Osteoblast (primary cell): ENCODE measurements at regions not wholly inside any gene's neighbourhood (a gene's known extent, or its start where the extent isn't known, plus 50 kb on each side); places are given as distances from the start of the nearest gene placed in this dataset.

Source experiments
- DNase-seq: peaks from one replicate; pipeline ENCODE4 v3.0.0; 2011; ENCODE audit warnings: low spot score, mixed read lengths; ENCODE audit not compliant: insufficient read length; ENCODE audit errors: missing footprints
- H2AFZ ChIP-seq: 2 replicates; pipeline ENCODE4 v1.6.0; 2011; ENCODE audit warnings: mild to moderate bottlenecking, low read length
- H3K27ac ChIP-seq: 2 replicates; pipeline ENCODE4 v1.5.1; 2011; ENCODE audit warnings: mild to moderate bottlenecking, low read depth, low read length, moderate library complexity
- H3K27me3 ChIP-seq: 2 replicates; pipeline ENCODE4 v1.6.0; 2012; ENCODE audit warnings: mild to moderate bottlenecking, control low read depth, inconsistent platforms, low read length, moderate library complexity; ENCODE audit not compliant: insufficient read depth
- H3K36me3 ChIP-seq: 2 replicates; pipeline ENCODE4 v1.5.1; 2011; ENCODE audit warnings: mild to moderate bottlenecking, low read length, control low read depth, moderate library complexity; ENCODE audit not compliant: insufficient read depth
- H3K4me1 ChIP-seq: 2 replicates; pipeline ENCODE4 v1.5.1; 2011; ENCODE audit warnings: mild to moderate bottlenecking, low read length, control low read depth, moderate library complexity; ENCODE audit not compliant: insufficient read depth
- H3K4me2 ChIP-seq: 2 replicates; pipeline ENCODE4 v1.6.0; 2011; ENCODE audit warnings: mild to moderate bottlenecking, low read length; ENCODE audit not compliant: insufficient read depth
- H3K4me3 ChIP-seq: fragments of 200-600 bp; sonication (generic); 3 replicates; pipeline ENCODE4 v1.5.1; 2012; ENCODE audit warnings: mild to moderate bottlenecking, low read length, inconsistent platforms; ENCODE audit not compliant: insufficient read depth
- H3K79me2 ChIP-seq: 2 replicates; pipeline ENCODE4 v1.6.0; 2012; ENCODE audit warnings: mild to moderate bottlenecking, low read length, control low read depth, inconsistent platforms; ENCODE audit not compliant: insufficient read depth
- H3K9me3 ChIP-seq: 2 replicates; pipeline ENCODE4 v1.5.1; 2011; ENCODE audit warnings: low read depth, low read length, control low read depth
- H4K20me1 ChIP-seq: 2 replicates; pipeline ENCODE4 v1.6.0; 2012; ENCODE audit warnings: mild to moderate bottlenecking, low read length, control low read depth; ENCODE audit not compliant: insufficient read depth
- TF ChIP-seq, protein P1 (sequence below): IDR thresholded peaks from 2 replicates; pipeline ENCODE4 v1.5.1; 2011; ENCODE audit warnings: mild to moderate bottlenecking, low read depth, low read length, moderate library complexity; ENCODE audit errors: extremely low read depth

DNA sequence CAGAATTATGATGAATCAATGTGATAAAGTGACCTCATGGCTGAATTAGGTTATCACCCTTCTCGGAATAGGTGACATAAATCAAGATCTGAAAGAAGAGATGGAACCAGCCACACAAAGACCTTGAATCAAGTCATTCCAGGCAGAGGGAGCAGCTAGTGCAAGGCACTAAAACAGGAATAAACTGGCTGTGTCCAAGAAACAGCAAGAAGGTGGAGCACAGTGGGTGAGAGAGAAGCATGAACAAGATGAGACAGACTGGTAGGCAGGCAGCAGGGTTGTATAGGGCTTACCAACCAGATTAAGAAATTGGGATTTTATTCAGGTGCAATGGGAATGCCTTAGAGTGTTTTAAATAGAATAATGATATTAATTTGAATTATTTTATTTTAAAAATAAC, 470.3 kb downstream of the PCDH20 start:
- Histone ChIP-seq H3K4me3 (no peak overlapping the region), H3K4me1 (no peaks in the 10 kb centered on the region), H4K20me1 (no peaks in the 10 kb centered on the region), H3K27ac (no peak overlapping the region), H2AFZ (no peak overlapping the region), H3K9me3 (peaks cover 2% of the 10 kb centered on the region), H3K27me3 (no peaks in the 10 kb centered on the region), H3K4me2 (no peak overlapping the region), H3K79me2 (no peaks in the 10 kb centered on the region), H3K36me3 (no peaks in the 10 kb centered on the region)
- TF ChIP-seq, protein P1, sequence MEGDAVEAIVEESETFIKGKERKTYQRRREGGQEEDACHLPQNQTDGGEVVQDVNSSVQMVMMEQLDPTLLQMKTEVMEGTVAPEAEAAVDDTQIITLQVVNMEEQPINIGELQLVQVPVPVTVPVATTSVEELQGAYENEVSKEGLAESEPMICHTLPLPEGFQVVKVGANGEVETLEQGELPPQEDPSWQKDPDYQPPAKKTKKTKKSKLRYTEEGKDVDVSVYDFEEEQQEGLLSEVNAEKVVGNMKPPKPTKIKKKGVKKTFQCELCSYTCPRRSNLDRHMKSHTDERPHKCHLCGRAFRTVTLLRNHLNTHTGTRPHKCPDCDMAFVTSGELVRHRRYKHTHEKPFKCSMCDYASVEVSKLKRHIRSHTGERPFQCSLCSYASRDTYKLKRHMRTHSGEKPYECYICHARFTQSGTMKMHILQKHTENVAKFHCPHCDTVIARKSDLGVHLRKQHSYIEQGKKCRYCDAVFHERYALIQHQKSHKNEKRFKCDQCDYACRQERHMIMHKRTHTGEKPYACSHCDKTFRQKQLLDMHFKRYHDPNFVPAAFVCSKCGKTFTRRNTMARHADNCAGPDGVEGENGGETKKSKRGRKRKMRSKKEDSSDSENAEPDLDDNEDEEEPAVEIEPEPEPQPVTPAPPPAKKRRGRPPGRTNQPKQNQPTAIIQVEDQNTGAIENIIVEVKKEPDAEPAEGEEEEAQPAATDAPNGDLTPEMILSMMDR: no peak
- no peak for DNase-seq

DNA sequence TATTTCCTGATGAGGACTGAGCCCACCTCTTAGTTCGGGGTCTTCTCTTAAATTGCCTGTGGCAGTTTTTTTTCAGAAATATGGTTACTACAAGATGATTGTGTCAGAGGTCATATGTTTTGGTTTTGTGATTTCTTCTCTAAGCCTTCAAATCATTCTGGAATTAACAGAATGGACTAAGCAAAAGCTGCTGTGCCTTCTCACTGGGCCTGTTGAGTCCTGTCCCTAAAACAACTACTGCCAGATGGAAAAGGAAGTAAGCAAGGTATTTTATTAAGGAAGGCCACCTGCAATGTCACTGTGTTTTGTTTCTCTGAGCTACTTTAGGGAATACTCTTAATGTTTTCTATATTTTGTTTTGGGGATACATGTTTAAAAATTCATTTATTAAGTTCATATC, 470.8 kb downstream of the PCDH20 start:
- Histone ChIP-seq H4K20me1 (no peaks in the 10 kb centered on the region), H3K9me3 (peaks cover 2% of the 10 kb centered on the region), H3K27ac (no peak overlapping the region), H2AFZ (no peak overlapping the region), H3K79me2 (no peaks in the 10 kb centered on the region), H3K27me3 (no peaks in the 10 kb centered on the region), H3K36me3 (no peaks in the 10 kb centered on the region), H3K4me1 (no peaks in the 10 kb centered on the region), H3K4me2 (no peak overlapping the region), H3K4me3 (no peak overlapping the region)
- TF ChIP-seq, protein P1: no peak
- no peak for DNase-seq

DNA sequence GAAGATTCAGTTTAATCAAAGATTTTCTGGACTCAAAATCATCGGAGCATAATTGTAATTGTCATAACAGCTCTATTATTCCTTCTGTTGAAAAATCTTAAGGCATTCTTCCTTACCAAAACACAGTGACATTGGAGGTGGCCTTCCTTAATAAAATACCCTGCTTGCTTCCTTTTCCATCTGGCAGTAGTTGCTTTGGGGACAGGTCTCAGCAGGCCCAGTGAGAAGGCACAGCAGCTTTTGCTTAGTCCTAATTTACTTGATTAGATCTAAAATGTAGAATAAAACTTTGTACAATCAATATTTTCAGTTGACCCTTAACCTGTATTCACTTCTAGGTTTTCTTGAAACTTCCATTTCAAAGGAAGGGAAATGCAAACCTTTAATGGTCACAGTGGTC, 471.6 kb downstream of the PCDH20 start:
- Histone ChIP-seq H3K79me2 (no peaks in the 10 kb centered on the region), H3K4me2 (no peak overlapping the region), H4K20me1 (no peaks in the 10 kb centered on the region), H3K4me1 (no peaks in the 10 kb centered on the region), H3K27ac (no peak overlapping the region), H2AFZ (no peak overlapping the region), H3K27me3 (no peaks in the 10 kb centered on the region), H3K9me3 (peaks cover 2% of the 10 kb centered on the region), H3K4me3 (no peak overlapping the region), H3K36me3 (no peaks in the 10 kb centered on the region)
- TF ChIP-seq, protein P1: no peak
- no peak for DNase-seq

DNA sequence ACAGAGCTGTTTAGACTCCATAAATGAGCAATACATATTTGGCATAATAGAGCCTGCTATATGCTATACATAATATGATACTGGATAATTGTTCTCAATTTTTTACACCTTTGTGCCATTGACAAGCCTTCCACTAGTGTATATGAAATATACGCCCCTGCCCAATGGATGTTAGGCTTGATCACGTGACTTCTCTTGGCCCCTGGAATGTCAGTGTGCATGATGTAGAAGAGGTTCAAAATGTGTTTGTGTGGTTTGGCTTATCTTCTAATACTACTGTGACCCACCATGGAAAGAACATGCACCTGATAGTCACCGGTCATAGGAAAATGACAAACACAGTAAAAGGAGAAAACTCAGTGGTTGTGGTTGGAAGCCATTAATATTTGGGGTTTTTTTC, 479.4 kb downstream of the PCDH20 start:
- H2AFZ ChIP-seq: no peak overlapping the region
- no peak for DNase-seq
- no peak overlapping the region for H3K4me2 ChIP-seq
- no peak overlapping the region for H3K4me3 ChIP-seq
- H3K9me3 ChIP-seq: no peaks in the 10 kb centered on the region
- TF ChIP-seq, protein P1: no peak
- no peaks in the 10 kb centered on the region for H3K4me1 ChIP-seq
- no peaks in the 10 kb centered on the region for H4K20me1 ChIP-seq
- no peaks in the 10 kb centered on the region for H3K36me3 ChIP-seq
- H3K79me2 ChIP-seq: no peaks in the 10 kb centered on the region
- H3K27ac ChIP-seq: no peak overlapping the region
- no peaks in the 10 kb centered on the region for H3K27me3 ChIP-seq
